ENCODE measurements at regions not wholly inside any gene's neighbourhood (a gene's known extent, or its start where the extent isn't known, plus 50 kb on each side); places are given as distances from the start of the nearest gene placed in this dataset.
A peak's percentile ranks its signal among the peaks of the same experiment; 100 is the strongest.

- H3K4me1 Mint-ChIP-seq, result peaks cover 4% of the 10 kb centered on the region
- H3K27me3 Mint-ChIP-seq (ENCODE audit: insufficient read depth), result no peaks in the 10 kb centered on the region
- H3K9me3 ChIP-seq (ENCODE audit: control insufficient read depth, low read length), result no peaks in the 10 kb centered on the region
- DNase-seq, result no peak
- H3K4me3 Mint-ChIP-seq, result peak overlapping the region; percentile 55
- H3K36me3 ChIP-seq (ENCODE audit: control insufficient read depth, insufficient read depth, low read length), result no peaks in the 10 kb centered on the region
- H3K4me3 ChIP-seq (ENCODE audit: low read length), result no peak overlapping the region
- H3K27ac ChIP-seq (ENCODE audit: low read depth, low read length), result no peak overlapping the region
- no peaks in the 10 kb centered on the region for H3K27me3 ChIP-seq (ENCODE audit: control insufficient read depth, insufficient read depth, low read length, poor library complexity, severe bottlenecking)
- WGBS, 2 experiments (ENCODE audit: insufficient coverage in 1 of 2, insufficient read length in 1 of 2), result 86 to 100% methylated on average over 1 to 13 of the region's 13 CpGs
- H3K36me3 Mint-ChIP-seq (ENCODE audit: low read depth), result no peaks in the 10 kb centered on the region
- no peak overlapping the region for H3K9ac ChIP-seq (ENCODE audit: extremely low read depth, low read length, poor library complexity, severe bottlenecking)
- H3K4me1 ChIP-seq (ENCODE audit: control insufficient read depth, insufficient read depth, low read length), result no peaks in the 10 kb centered on the region
- H3K9me3 Mint-ChIP-seq, result no peaks in the 10 kb centered on the region
- H3K27ac Mint-ChIP-seq, result no peak overlapping the region
- TF ChIP-seq, protein P1, sequence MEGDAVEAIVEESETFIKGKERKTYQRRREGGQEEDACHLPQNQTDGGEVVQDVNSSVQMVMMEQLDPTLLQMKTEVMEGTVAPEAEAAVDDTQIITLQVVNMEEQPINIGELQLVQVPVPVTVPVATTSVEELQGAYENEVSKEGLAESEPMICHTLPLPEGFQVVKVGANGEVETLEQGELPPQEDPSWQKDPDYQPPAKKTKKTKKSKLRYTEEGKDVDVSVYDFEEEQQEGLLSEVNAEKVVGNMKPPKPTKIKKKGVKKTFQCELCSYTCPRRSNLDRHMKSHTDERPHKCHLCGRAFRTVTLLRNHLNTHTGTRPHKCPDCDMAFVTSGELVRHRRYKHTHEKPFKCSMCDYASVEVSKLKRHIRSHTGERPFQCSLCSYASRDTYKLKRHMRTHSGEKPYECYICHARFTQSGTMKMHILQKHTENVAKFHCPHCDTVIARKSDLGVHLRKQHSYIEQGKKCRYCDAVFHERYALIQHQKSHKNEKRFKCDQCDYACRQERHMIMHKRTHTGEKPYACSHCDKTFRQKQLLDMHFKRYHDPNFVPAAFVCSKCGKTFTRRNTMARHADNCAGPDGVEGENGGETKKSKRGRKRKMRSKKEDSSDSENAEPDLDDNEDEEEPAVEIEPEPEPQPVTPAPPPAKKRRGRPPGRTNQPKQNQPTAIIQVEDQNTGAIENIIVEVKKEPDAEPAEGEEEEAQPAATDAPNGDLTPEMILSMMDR (conservative IDR thresholded peaks at IDR 0.05), result no peak
Measured at GRCh38 chr3:145333931-145334330, 827.1 kb downstream of the PLOD2 start.

DNA sequence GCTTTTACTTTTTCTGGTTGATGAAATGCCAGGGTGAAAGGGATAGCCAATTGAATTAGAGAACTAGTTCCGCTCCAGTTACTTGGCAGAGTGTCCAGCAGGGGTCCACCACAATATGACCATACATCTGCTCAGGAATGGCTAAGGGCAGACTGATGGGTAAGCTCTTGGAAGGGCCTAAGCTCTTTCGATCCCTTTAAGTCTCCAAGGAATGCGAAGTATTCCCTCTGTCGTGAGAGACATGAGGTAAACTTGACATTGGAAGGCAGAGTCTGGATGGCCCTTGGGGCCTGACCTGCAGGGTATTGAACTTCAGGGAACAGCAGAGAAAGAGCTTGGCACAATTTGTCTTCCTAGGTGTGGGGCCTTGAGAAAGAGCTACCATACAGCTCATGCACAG is 805.8 kb downstream of the PLOD2 start:
- Histone ChIP-seq H3K36me3 (ENCODE audit: control insufficient read depth, insufficient read depth, low read length) (no peaks in the 10 kb centered on the region), H3K9ac (ENCODE audit: extremely low read depth, low read length, poor library complexity, severe bottlenecking) (no peak overlapping the region), H3K27me3 (ENCODE audit: control insufficient read depth, insufficient read depth, low read length, poor library complexity, severe bottlenecking) (no peaks in the 10 kb centered on the region), H3K4me3 (ENCODE audit: low read length) (no peak overlapping the region), H3K4me1 (ENCODE audit: control insufficient read depth, insufficient read depth, low read length) (no peaks in the 10 kb centered on the region), H3K9me3 (ENCODE audit: control insufficient read depth, low read length) (peaks cover 64% of the 10 kb centered on the region), H3K27ac (ENCODE audit: low read depth, low read length) (no peak overlapping the region)
- TF ChIP-seq, protein P1 (conservative IDR thresholded peaks at IDR 0.05), result peak; percentile 32
- no peak overlapping the region for H3K27ac Mint-ChIP-seq
- H3K4me3 Mint-ChIP-seq, result no peak overlapping the region
- WGBS, 2 experiments (ENCODE audit: insufficient coverage in 1 of 2, insufficient read length in 1 of 2), result 86 to 87% methylated on average over 3 to 4 of the region's 4 CpGs
- H3K9me3 Mint-ChIP-seq, result peaks cover 43% of the 10 kb centered on the region
- no peaks in the 10 kb centered on the region for H3K4me1 Mint-ChIP-seq
- peak; percentile 60 for DNase-seq
- no peaks in the 10 kb centered on the region for H3K27me3 Mint-ChIP-seq (ENCODE audit: insufficient read depth)
- H3K36me3 Mint-ChIP-seq (ENCODE audit: low read depth), result peaks cover 28% of the 10 kb centered on the region

DNA sequence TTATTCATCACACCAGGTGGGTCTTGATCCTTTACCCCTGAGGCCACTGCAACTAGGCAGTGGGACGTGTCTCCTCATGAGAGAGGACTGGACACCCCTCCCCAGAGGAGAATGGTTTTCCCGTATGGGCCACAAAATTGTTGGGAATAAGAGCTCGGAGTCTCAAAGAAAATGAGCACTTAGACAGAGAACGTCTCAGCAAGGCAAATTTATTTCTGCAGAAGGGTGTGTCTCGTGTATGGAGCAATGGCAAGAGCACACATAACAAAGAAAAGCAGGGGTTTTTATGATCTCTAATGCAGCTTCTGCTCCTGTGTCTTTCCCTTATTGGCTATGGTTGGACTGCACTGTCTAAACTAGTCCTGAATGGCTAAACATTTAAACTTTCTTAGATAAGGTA is 803.5 kb downstream of the PLOD2 start:
- Mint-ChIP-seq H3K36me3 (ENCODE audit: low read depth) (peaks cover 28% of the 10 kb centered on the region), H3K4me3 (no peak overlapping the region), H3K4me1 (no peaks in the 10 kb centered on the region), H3K27ac (no peak overlapping the region), H3K27me3 (ENCODE audit: insufficient read depth) (no peaks in the 10 kb centered on the region), H3K9me3 (peaks cover 43% of the 10 kb centered on the region)
- no peaks in the 10 kb centered on the region for H3K4me1 ChIP-seq (ENCODE audit: control insufficient read depth, insufficient read depth, low read length)
- peaks cover 64% of the 10 kb centered on the region for H3K9me3 ChIP-seq (ENCODE audit: control insufficient read depth, low read length)
- H3K27ac ChIP-seq (ENCODE audit: low read depth, low read length), result no peak overlapping the region
- no peak overlapping the region for H3K4me3 ChIP-seq (ENCODE audit: low read length)
- no peak overlapping the region for H3K9ac ChIP-seq (ENCODE audit: extremely low read depth, low read length, poor library complexity, severe bottlenecking)
- H3K36me3 ChIP-seq (ENCODE audit: control insufficient read depth, insufficient read depth, low read length), result no peaks in the 10 kb centered on the region
- no peaks in the 10 kb centered on the region for H3K27me3 ChIP-seq (ENCODE audit: control insufficient read depth, insufficient read depth, low read length, poor library complexity, severe bottlenecking)
- DNase-seq, result no peak
- WGBS, 2 experiments (ENCODE audit: insufficient coverage in 1 of 2, insufficient read length in 1 of 2), result 89 to 95% methylated on average over 5 of the region's 5 CpGs
- TF ChIP-seq, protein P1 (conservative IDR thresholded peaks at IDR 0.05), result no peak
